CD4-positive, alpha-beta T cell treated with Interleukin-4 for 4 hours (primary cell): ENCODE measurements at regions not wholly inside any gene's neighbourhood (a gene's known extent, or its start where the extent isn't known, plus 50 kb on each side); places are given as distances from the start of the nearest gene placed in this dataset.

Experiments
- DNase-seq: peaks from one replicate; pipeline ENCODE4 v3.0.0-alpha.2; 2020

GRCh38 chr10:83252596-83252995 lies 886.7 kb upstream of the GHITM start:
- DNase-seq = no peak

DNA sequence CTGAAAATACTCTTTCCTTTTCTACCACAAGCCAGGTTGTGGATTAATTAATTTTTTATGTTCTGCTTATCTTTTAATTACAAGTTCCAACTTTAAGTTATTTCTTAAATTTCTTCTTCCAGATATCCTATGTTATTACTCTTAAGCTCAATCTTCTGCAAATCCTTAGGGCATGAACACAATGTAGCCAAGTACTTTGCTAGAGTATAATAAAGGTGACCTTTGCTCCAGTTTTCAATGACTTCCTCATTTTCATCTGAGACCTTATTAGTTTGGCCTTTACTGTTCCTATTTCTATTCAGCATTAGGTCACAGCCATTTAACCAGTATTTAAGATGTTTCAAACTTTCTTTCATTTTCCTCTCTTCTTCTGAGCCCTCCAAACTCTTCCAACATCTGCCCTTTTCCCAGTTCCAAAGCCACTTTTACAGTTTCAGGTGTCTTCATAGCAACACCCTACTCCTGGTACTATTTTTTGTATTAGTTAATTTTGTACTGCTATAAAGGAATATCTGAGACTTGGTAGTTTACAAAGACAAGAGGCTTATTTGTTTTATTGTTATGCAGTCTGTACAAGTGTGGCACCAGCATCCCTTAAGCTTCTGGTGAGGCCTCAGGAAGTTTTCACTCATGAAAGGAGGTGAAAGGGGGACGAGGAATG lies 886.2 kb upstream of the GHITM start:
- DNase-seq = no peak

- DNase-seq = no peak
Measured at GRCh38 chr10:83254698-83255097, 884.6 kb upstream of the GHITM start.

DNA sequence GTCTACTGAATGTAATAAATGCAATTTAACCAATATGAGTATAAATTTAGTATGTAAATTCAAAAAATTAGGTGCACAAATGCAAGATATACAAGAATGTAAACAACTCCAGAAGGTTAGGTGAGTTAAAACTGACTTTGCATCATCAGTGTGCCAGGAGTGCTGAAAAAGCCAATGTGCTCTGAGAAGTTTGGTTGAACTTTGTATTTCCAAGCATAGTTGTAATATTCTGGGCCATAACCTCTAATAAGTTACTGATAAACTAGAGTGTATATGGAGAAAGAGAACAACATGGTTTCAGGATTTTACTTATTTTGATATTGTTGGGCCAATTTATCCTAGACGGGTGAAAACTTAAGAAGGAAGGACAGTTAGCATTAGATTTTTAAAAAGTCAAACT lies 876.9 kb upstream of the GHITM start:
- no peak for DNase-seq

DNA sequence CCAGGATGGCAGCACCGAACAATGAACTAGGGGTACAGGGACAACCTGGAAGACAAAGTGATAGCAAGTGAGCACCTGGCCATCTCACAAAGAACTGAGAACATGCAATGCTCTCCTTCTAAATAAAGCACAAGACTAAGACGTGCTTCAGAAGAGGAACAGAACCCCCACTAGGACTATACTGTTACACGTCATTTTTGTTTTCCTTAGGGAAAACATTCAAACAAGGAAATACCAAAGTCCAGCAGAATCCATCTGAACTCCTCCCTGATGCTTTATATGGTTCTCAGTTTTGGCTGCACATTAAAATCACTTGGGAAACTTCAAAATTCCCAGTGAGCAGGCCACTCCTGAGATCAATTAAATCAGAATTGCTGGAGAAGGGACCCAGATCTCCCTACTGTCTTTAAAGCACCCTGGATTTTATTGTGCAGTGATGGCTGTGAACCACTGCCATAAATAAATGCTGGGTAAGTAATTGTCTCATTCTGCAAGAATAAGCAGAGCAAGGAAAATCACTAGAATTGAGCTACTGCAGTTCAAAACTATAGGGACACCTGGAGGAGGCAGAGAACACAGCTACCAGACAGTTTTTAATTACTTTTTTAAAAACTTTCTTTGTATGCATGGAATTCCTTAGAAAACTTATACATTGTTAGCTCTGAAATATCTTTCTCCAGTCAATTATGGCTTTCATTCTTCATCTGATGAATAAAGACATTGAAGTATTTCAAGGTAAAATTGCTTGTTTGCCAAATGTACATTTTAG lies 866.5 kb upstream of the GHITM start:
- no peak for DNase-seq

DNA sequence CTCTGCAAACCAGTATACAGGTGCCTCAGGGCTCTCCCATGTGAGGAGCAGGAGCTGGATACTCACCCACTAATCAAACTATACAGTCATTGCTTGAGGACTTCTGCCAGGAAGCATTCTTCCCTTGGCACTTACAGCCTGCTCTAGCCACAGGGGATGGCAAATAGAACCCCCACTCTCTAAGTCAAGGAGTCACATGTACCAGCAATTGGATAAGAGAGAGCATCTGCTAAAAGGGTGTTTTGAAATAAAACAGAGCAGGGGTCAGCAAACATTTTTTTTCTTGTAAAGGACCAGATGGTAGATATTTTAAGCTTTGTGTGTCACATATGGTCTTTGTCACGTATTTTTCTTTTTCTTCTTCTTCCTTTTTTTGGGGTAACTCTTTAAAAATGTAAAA lies 865.2 kb upstream of the GHITM start:
- DNase-seq = no peak

GRCh38 chr10:83276971-83277370 lies 862.3 kb upstream of the GHITM start:
- DNase-seq = no peak

- no peak for DNase-seq
Measured at GRCh38 chr10:83283151-83283550, 856.2 kb upstream of the GHITM start.

DNA sequence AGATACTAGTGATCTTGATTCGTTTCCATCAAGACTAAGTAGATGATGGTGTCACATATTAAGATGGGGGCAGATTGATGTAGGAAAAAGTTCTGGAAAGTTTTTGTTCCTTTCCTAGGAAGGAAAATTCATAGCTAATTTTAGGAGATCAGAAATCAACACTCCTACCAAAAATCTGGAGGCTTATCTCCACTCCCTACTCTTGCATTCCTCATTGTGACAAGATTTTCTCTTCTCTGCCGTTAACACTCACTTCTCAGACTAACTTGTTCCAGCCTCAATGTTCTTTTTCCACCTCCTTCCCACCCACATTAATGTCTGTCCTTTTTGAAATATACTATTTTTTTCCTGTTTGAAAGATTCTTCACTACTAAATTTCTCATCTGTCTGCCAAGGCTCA lies 851.9 kb upstream of the GHITM start:
- no peak for DNase-seq

- DNase-seq = no peak
Measured at GRCh38 chr10:83289373-83289772, 849.9 kb upstream of the GHITM start.

GRCh38 chr10:83289948-83290347 lies 849.4 kb upstream of the GHITM start:
- DNase-seq = no peak

- no peak for DNase-seq
Measured at GRCh38 chr10:83301732-83302131, 837.6 kb upstream of the GHITM start.

- no peak for DNase-seq
Measured at GRCh38 chr10:83302623-83303022, 836.7 kb upstream of the GHITM start.

GRCh38 chr10:83310688-83311087 lies 828.6 kb upstream of the GHITM start:
- DNase-seq = no peak

- no peak for DNase-seq
Measured at GRCh38 chr10:83312570-83312969, 826.7 kb upstream of the GHITM start.

DNA sequence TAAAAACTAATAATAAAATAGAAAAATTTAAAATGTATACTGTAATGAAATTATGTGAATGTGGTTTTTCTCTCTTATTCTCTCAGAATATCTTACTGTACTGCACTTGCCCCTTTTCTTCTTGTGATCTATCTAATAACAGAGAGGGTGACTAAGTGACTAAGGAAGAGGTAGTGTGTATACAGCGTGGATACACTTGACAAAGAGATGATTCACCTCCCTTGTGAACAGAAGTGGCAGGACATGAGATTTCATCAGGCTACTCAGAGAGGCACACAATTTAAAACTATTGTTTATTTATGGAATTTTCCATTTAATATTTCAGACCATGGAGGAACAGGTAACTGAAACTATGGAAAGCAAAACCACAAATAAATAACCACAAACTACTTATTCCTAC lies 806.6 kb upstream of the GHITM start:
- DNase-seq = no peak

DNA sequence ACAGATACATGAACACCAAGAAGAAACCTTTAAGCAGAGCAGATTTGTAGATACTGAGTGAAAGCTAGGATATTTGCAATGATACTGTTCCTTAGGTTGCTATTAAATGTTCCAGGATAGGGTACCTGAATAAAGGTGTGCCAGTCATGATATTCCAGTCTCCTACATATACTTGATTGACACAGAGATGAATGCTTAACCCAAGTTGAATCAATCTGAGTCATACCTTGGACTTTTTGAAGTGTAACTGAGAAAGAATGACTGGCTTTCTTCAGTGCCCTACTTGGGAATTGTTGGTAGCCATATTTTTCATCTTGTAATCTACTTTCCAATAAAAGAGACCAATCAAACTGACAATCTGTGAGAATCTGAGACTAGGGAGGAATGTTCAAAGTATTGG lies 805.7 kb upstream of the GHITM start:
- DNase-seq = no peak

- no peak for DNase-seq
Measured at GRCh38 chr10:83343676-83344075, 795.6 kb upstream of the GHITM start.

- DNase-seq = no peak
Measured at GRCh38 chr10:83346266-83346910, 792.9 kb upstream of the GHITM start.

- no peak for DNase-seq
Measured at GRCh38 chr10:83352588-83352987, 786.7 kb upstream of the GHITM start.

DNA sequence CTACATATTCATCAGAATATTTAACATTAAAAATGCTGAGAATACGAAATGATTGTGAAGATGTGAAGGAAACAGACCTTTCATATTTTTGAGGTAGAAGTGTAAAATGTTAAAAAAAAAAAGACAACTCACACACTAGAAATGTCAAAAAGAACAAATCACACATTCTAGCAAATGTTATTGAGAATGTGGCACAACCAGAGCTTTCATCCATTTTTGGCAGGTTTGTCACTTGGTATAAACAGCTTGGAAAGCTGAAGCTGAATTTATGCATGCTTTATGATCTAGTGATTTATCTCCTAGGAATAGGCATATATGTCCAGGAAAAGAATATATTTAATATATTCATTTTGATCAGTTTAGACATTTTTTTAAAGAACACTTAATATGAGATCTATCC lies 784.9 kb upstream of the GHITM start:
- no peak for DNase-seq

DNA sequence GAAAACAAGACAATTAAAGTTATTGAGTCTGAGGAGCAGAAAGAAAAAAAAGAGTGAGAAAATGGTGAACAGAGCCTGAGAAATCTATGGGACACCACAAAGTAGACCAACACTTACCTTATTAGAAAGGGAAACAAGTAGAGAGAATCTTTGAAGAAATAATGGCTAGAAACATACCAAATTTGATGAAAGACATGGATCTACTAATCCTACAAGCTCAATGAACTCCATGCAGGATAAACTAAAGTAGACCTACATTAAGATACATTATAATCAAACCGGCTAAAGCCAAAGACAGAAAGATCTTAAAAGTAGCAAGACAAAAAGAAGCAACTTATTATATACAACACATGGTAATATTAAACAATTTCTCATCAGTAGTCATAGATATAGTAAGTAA lies 782.3 kb upstream of the GHITM start:
- DNase-seq = no peak

DNA sequence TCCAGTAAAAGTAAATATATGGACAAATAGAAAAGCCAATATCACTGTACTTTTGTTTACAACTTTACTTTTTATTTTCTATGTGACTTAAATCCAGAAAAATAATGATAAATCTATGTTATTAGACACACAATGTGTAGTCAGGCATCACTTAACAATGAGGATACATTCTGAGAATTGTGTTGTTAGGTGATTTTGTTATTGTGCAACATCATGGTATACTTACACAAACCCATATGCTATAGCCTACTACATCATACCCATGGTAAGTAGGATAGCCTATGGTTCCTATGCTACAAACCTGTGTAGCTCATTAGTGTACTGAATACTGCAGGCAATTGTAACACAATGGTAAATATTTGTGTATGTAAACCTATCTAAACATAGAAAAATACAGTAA lies 781.7 kb upstream of the GHITM start:
- DNase-seq = no peak

GRCh38 chr10:83367036-83367435 lies 772.3 kb upstream of the GHITM start:
- DNase-seq = no peak
